Stimulated activated effector memory CD8-positive, alpha-beta T cell treated with anti-CD3 and anti-CD28 coated beads, Interleukin-12 subunit alpha, Interleukin-12 subunit beta, amount 100 ng/mL, for 72 hours (primary cell): ENCODE measurements at regions not wholly inside any gene's neighbourhood (a gene's known extent, or its start where the extent isn't known, plus 50 kb on each side); places are given as distances from the start of the nearest gene placed in this dataset.

Source experiments
- ATAC-seq: fragments of 150-1000 bp; cut with Tn5 transposase; 2 replicates; pipeline ENCODE4 v1.10.0; 2021
- DNase-seq, 2 donors: peaks; one replicate each; pipeline ENCODE4 v3.0.0; 2021 to 2022; ENCODE audit warnings: low spot score in 2 of 2
- H3K27ac Mint-ChIP-seq: one replicate; pipeline ENCODE4 v1.8.0; 2022; ENCODE audit warnings: mild to moderate bottlenecking, mixed read lengths
- H3K36me3 Mint-ChIP-seq: one replicate; pipeline ENCODE4 v1.8.0; 2022; ENCODE audit warnings: mild to moderate bottlenecking, mixed read lengths
- H3K4me1 Mint-ChIP-seq: one replicate; pipeline ENCODE4 v1.8.0; 2022; ENCODE audit warnings: mixed read lengths
- H3K4me3 Mint-ChIP-seq: one replicate; pipeline ENCODE4 v1.8.0; 2022; ENCODE audit warnings: mild to moderate bottlenecking, mixed read lengths
- H3K9me3 Mint-ChIP-seq: one replicate; pipeline ENCODE4 v1.8.0; 2022; ENCODE audit warnings: mixed read lengths

- peak; percentile 43 for ATAC-seq
- no peaks in the 10 kb centered on the region for H3K4me1 Mint-ChIP-seq
- H3K27ac Mint-ChIP-seq, result no peak overlapping the region
- no peak for DNase-seq
- peaks cover 3% of the 10 kb centered on the region for H3K9me3 Mint-ChIP-seq
- H3K4me3 Mint-ChIP-seq, result no peak overlapping the region
- H3K36me3 Mint-ChIP-seq, result no peaks in the 10 kb centered on the region
Measured at GRCh38 chr12:67370979-67371378, 101.8 kb downstream of the CAND1 start.

GRCh38 chr12:67377021-67377420 lies 107.9 kb downstream of the CAND1 start:
- DNase-seq (no peak), ATAC-seq (no peak)
- H3K36me3 Mint-ChIP-seq, result no peaks in the 10 kb centered on the region
- H3K4me1 Mint-ChIP-seq, result no peaks in the 10 kb centered on the region
- H3K27ac Mint-ChIP-seq, result no peak overlapping the region
- H3K4me3 Mint-ChIP-seq, result no peak overlapping the region
- H3K9me3 Mint-ChIP-seq, result peaks cover 3% of the 10 kb centered on the region

GRCh38 chr12:67377541-67377940 lies 108.4 kb downstream of the CAND1 start:
- no peak for ATAC-seq
- H3K9me3 Mint-ChIP-seq, result no peaks in the 10 kb centered on the region
- no peaks in the 10 kb centered on the region for H3K4me1 Mint-ChIP-seq
- no peak overlapping the region for H3K27ac Mint-ChIP-seq
- DNase-seq, result no peak
- no peak overlapping the region for H3K4me3 Mint-ChIP-seq
- no peaks in the 10 kb centered on the region for H3K36me3 Mint-ChIP-seq

- no peaks in the 10 kb centered on the region for H3K9me3 Mint-ChIP-seq
- no peaks in the 10 kb centered on the region for H3K4me1 Mint-ChIP-seq
- DNase-seq, result no peak
- ATAC-seq, result no peak
- H3K27ac Mint-ChIP-seq, result no peak overlapping the region
- H3K36me3 Mint-ChIP-seq, result no peaks in the 10 kb centered on the region
- no peak overlapping the region for H3K4me3 Mint-ChIP-seq
Measured at GRCh38 chr12:67382241-67382871, 113.2 kb downstream of the CAND1 start.

- DNase-seq (no peak), ATAC-seq (no peak)
- Mint-ChIP-seq H3K9me3 (no peaks in the 10 kb centered on the region), H3K4me1 (no peaks in the 10 kb centered on the region), H3K27ac (no peak overlapping the region), H3K36me3 (no peaks in the 10 kb centered on the region), H3K4me3 (no peak overlapping the region)
Measured at GRCh38 chr12:67386869-67387565, 117.9 kb downstream of the CAND1 start.

GRCh38 chr12:67388331-67389138 lies 119.4 kb downstream of the CAND1 start:
- no peaks in the 10 kb centered on the region for H3K4me1 Mint-ChIP-seq
- ATAC-seq (no peak), DNase-seq (no peak)
- H3K36me3 Mint-ChIP-seq, result no peaks in the 10 kb centered on the region
- no peak overlapping the region for H3K4me3 Mint-ChIP-seq
- no peaks in the 10 kb centered on the region for H3K9me3 Mint-ChIP-seq
- H3K27ac Mint-ChIP-seq, result no peak overlapping the region

- DNase-seq, result no peak
- no peak overlapping the region for H3K27ac Mint-ChIP-seq
- ATAC-seq, result no peak
- no peak overlapping the region for H3K4me3 Mint-ChIP-seq
- no peaks in the 10 kb centered on the region for H3K36me3 Mint-ChIP-seq
- no peaks in the 10 kb centered on the region for H3K4me1 Mint-ChIP-seq
- H3K9me3 Mint-ChIP-seq, result no peaks in the 10 kb centered on the region
Measured at GRCh38 chr12:67390273-67390672, 121.1 kb downstream of the CAND1 start.

GRCh38 chr12:67391034-67391433 lies 121.9 kb downstream of the CAND1 start:
- ATAC-seq (no peak), DNase-seq (no peak)
- Mint-ChIP-seq H3K36me3 (no peaks in the 10 kb centered on the region), H3K9me3 (no peaks in the 10 kb centered on the region), H3K4me1 (no peaks in the 10 kb centered on the region), H3K4me3 (no peak overlapping the region), H3K27ac (no peak overlapping the region)

- Mint-ChIP-seq H3K4me1 (no peaks in the 10 kb centered on the region), H3K9me3 (no peaks in the 10 kb centered on the region), H3K36me3 (no peaks in the 10 kb centered on the region), H3K27ac (no peak overlapping the region), H3K4me3 (no peak overlapping the region)
- no peak for DNase-seq
- ATAC-seq, result no peak
Measured at GRCh38 chr12:67391656-67392055, 122.5 kb downstream of the CAND1 start.

GRCh38 chr12:67394550-67394949 lies 125.4 kb downstream of the CAND1 start:
- DNase-seq, result no peak
- Mint-ChIP-seq H3K4me1 (no peaks in the 10 kb centered on the region), H3K36me3 (no peaks in the 10 kb centered on the region), H3K9me3 (no peaks in the 10 kb centered on the region), H3K4me3 (no peak overlapping the region), H3K27ac (no peak overlapping the region)
- no peak for ATAC-seq

GRCh38 chr12:67400742-67401141 lies 131.6 kb downstream of the CAND1 start:
- Mint-ChIP-seq H3K9me3 (peaks cover 2% of the 10 kb centered on the region), H3K4me1 (no peaks in the 10 kb centered on the region), H3K36me3 (no peaks in the 10 kb centered on the region), H3K27ac (no peak overlapping the region), H3K4me3 (no peak overlapping the region)
- no peak for DNase-seq
- no peak for ATAC-seq

- H3K4me3 Mint-ChIP-seq, result no peak overlapping the region
- ATAC-seq (no peak), DNase-seq (no peak)
- no peaks in the 10 kb centered on the region for H3K4me1 Mint-ChIP-seq
- no peak overlapping the region for H3K27ac Mint-ChIP-seq
- peaks cover 9% of the 10 kb centered on the region for H3K9me3 Mint-ChIP-seq
- H3K36me3 Mint-ChIP-seq, result no peaks in the 10 kb centered on the region
Measured at GRCh38 chr12:67410246-67410645, 141.1 kb downstream of the CAND1 start.

- Mint-ChIP-seq H3K4me1 (no peaks in the 10 kb centered on the region), H3K27ac (no peak overlapping the region), H3K9me3 (peaks cover 7% of the 10 kb centered on the region), H3K36me3 (no peaks in the 10 kb centered on the region), H3K4me3 (no peak overlapping the region)
- DNase-seq, result no peak
- ATAC-seq, result no peak
Measured at GRCh38 chr12:67410667-67411067, 141.5 kb downstream of the CAND1 start.

GRCh38 chr12:67411562-67411961 lies 142.4 kb downstream of the CAND1 start:
- DNase-seq (no peak), ATAC-seq (no peak)
- Mint-ChIP-seq H3K4me1 (no peaks in the 10 kb centered on the region), H3K4me3 (no peak overlapping the region), H3K36me3 (no peaks in the 10 kb centered on the region), H3K27ac (no peak overlapping the region), H3K9me3 (peaks cover 2% of the 10 kb centered on the region)

GRCh38 chr12:67413577-67413976 lies 144.4 kb downstream of the CAND1 start:
- Mint-ChIP-seq H3K36me3 (no peaks in the 10 kb centered on the region), H3K4me3 (no peak overlapping the region), H3K9me3 (peaks cover 2% of the 10 kb centered on the region), H3K4me1 (no peaks in the 10 kb centered on the region), H3K27ac (no peak overlapping the region)
- DNase-seq (no peak), ATAC-seq (no peak)
